GM10266 (cell line): ENCODE measurements at regions not wholly inside any gene's neighbourhood (a gene's known extent, or its start where the extent isn't known, plus 50 kb on each side); places are given as distances from the start of the nearest gene placed in this dataset.

Experiments
- DNase-seq: peaks from one replicate; pipeline ENCODE4 v3.0.0; 2012; ENCODE audit errors: extremely low spot score
- TF ChIP-seq, protein P1 (sequence below): IDR thresholded peaks from 2 replicates; pipeline ENCODE4 v1.5.1; 2012; ENCODE audit warnings: mild to moderate bottlenecking, low read depth; ENCODE audit not compliant: control insufficient read depth, insufficient read depth; ENCODE audit errors: missing control alignments

GRCh38 chr18:77329651-77330050, 80.0 kb downstream of the GALR1 start:
- no peak for DNase-seq

DNA sequence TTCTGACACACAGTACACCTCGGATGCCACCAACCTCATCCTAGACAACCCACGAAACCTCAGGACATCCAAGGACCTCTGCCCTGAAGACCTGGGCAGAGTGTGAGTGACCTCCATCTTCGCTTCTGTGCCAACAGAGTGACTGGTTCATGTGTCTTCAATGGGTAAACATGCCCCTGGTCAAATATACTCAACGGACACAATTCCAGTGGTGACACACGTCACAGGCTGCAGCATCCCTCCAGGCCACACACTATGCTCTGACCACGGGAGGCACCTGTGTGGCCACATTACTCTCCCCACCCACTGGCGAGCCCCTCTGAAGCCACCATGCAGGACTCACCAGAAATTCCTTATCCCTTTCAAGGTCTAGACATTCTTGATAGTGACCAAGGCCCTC, 85.2 kb downstream of the GALR1 start:
- TF ChIP-seq, protein P1, sequence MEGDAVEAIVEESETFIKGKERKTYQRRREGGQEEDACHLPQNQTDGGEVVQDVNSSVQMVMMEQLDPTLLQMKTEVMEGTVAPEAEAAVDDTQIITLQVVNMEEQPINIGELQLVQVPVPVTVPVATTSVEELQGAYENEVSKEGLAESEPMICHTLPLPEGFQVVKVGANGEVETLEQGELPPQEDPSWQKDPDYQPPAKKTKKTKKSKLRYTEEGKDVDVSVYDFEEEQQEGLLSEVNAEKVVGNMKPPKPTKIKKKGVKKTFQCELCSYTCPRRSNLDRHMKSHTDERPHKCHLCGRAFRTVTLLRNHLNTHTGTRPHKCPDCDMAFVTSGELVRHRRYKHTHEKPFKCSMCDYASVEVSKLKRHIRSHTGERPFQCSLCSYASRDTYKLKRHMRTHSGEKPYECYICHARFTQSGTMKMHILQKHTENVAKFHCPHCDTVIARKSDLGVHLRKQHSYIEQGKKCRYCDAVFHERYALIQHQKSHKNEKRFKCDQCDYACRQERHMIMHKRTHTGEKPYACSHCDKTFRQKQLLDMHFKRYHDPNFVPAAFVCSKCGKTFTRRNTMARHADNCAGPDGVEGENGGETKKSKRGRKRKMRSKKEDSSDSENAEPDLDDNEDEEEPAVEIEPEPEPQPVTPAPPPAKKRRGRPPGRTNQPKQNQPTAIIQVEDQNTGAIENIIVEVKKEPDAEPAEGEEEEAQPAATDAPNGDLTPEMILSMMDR: no peak
- DNase-seq: no peak

More at GRCh38 chr18:77329651-77330050, 80.0 kb downstream of the GALR1 start:
- TF ChIP-seq, protein P1: no peak

- TF ChIP-seq, protein P1: no peak
- no peak for DNase-seq
Observed at GRCh38 chr18:77337604-77338003, 88.0 kb downstream of the GALR1 start.

DNA sequence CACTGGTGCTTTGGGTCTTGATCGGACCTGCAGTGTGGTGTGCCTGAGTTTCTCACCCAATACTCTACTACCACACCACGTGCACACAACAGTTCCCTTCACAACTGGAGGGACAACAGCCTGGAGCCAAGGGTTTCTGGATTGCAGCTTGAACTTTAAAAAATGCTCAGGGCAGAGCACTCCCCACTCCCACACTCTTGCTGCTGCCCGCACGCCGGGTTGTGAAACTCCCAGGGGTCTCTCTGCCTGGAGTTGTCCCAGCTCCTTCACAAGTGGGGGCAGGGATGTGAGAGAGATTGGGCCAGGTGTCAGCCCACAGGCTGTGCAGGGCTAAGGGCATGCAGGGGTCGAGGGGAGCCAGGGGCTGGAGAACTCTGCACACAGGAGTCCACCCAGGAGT, 89.4 kb downstream of the GALR1 start:
- no peak for DNase-seq
- TF ChIP-seq, protein P1: no peak

DNA sequence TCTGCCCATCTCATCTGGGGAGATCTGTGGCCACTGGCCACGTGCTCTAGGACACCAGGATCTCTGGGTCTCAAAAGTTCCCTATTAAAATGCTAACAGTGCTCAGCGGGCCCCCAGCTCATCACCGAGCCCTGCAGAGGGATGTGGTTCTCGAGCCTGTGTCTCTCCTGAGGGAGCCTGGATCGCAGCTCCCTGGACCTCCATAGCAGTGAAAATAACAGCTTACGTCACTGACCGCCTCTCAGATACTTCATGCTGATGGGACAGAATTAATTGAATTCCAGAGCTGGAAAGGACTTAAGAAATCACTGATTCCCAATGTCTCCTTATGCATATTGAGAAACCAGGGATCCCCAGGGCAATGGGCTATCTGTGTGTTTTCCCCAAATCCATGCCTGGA, 90.0 kb downstream of the GALR1 start:
- TF ChIP-seq, protein P1: no peak
- DNase-seq: no peak

DNA sequence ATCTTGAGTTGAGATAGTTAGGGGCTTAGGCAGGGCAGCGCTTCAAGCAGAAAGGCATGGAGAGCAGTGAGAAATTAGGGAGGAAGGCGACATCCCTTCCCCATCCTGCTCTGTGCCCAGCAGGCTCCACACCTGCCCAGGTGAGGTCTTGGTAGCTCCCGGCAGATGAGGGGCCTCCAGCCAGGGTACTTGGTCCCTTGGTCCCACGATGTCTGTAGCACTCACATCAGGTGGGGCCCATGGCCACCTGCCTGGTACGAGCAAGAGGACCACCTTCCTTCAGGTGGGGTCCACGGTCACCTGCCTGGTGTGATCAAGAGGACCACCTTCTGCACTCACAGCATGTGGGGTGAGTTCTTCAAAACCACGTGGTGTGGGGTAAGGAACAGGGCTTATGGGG, 91.2 kb downstream of the GALR1 start:
- TF ChIP-seq, protein P1: no peak

DNA sequence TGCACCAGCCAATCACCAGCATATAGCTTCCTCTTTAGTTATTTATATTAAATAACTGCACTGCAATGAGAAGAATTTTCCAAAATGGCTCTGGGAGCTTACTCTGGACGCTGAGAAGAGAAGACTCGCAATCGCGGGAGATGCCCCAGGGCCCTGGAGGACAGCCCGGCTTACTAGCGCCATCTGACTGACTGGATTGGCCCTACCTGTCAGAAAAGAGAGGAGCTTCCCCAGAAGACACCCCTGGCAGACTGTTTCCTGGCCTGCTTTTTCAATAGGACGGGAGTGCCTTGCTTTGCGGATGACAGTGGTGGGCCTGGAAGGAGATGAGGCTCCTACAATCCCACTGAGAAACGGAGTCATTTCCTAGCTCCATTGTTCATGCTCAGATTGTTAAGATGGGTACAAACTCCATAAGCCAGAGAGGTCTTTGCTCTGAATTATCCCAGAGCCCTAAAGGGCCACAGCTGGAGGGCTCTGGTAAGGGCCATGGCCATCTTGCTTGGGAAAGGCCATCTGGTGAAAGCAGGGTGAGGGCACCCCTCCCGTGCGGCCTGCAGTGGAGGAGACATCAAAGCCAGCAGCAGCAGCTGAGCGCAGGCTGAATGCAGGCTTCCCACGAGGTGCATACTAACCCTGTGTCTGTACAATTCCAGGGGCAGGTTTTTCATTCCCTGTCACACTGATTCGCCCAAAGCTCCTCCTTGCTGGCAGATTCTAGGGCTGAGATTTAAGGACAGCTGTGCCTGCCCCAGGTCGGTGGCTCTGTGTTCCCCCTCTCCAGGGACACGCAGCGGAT, 92.1 kb downstream of the GALR1 start:
- no peak for DNase-seq
- TF ChIP-seq, protein P1: no peak

More for the DNA sequence above, 91.2 kb downstream of the GALR1 start:
- no peak for DNase-seq
